ENCODE measurements at regions not wholly inside any gene's neighbourhood (a gene's known extent, or its start where the extent isn't known, plus 50 kb on each side); places are given as distances from the start of the nearest gene placed in this dataset.

GRCh38 chr13:64958106-64958505, 2272.0 kb downstream of the PCDH9 start:
- no peak for DNase-seq

- DNase-seq = no peak
Observed at GRCh38 chr13:64938660-64939059, 2291.5 kb downstream of the PCDH9 start.

GRCh38 chr13:64937302-64937701, 2292.8 kb downstream of the PCDH9 start:
- DNase-seq = no peak

GRCh38 chr13:64936879-64937278, 2293.3 kb downstream of the PCDH9 start:
- DNase-seq = no peak

- DNase-seq = no peak
Observed at GRCh38 chr13:64935441-64935840, 2294.7 kb downstream of the PCDH9 start.

- DNase-seq = no peak
Observed at GRCh38 chr13:64934569-64935362, 2295.4 kb downstream of the PCDH9 start.

GRCh38 chr13:64930636-64931035, 2299.5 kb downstream of the PCDH9 start:
- no peak for DNase-seq

GRCh38 chr13:64928696-64929499, 2301.2 kb downstream of the PCDH9 start:
- DNase-seq = no peak

GRCh38 chr13:64925727-64926126, 2304.4 kb downstream of the PCDH9 start:
- no peak for DNase-seq

GRCh38 chr13:64925284-64925683, 2304.9 kb downstream of the PCDH9 start:
- no peak for DNase-seq

GRCh38 chr13:64924401-64924800, 2305.7 kb downstream of the PCDH9 start:
- DNase-seq = no peak

GRCh38 chr13:64917566-64917965, 2312.6 kb downstream of the PCDH9 start:
- DNase-seq = no peak

- DNase-seq = no peak
Observed at GRCh38 chr13:64912141-64912540, 2318.0 kb downstream of the PCDH9 start.

GRCh38 chr13:64910096-64910495, 2320.0 kb downstream of the PCDH9 start:
- DNase-seq = no peak

- DNase-seq = no peak
Observed at GRCh38 chr13:64909184-64909583, 2321.0 kb downstream of the PCDH9 start.

GRCh38 chr13:64900039-64900438, 2330.1 kb downstream of the PCDH9 start:
- no peak for DNase-seq

- no peak for DNase-seq
Observed at GRCh38 chr13:64884976-64885375, 2345.2 kb downstream of the PCDH9 start.

GRCh38 chr13:64877176-64877575, 2353.0 kb downstream of the PCDH9 start:
- no peak for DNase-seq

GRCh38 chr13:64871742-64872141, 2358.4 kb downstream of the PCDH9 start:
- no peak for DNase-seq

GRCh38 chr13:64869539-64869938, 2360.6 kb downstream of the PCDH9 start:
- no peak for DNase-seq

- no peak for DNase-seq
Observed at GRCh38 chr13:64867856-64868255, 2362.3 kb downstream of the PCDH9 start.

GRCh38 chr13:64866331-64866730, 2363.8 kb downstream of the PCDH9 start:
- DNase-seq = no peak

GRCh38 chr13:64855506-64855905, 2374.6 kb downstream of the PCDH9 start:
- no peak for DNase-seq

GRCh38 chr13:64850017-64850416, 2380.1 kb downstream of the PCDH9 start:
- DNase-seq = no peak
